ENCODE measurements at regions not wholly inside any gene's neighbourhood (a gene's known extent, or its start where the extent isn't known, plus 50 kb on each side); places are given as distances from the start of the nearest gene placed in this dataset.

DNA sequence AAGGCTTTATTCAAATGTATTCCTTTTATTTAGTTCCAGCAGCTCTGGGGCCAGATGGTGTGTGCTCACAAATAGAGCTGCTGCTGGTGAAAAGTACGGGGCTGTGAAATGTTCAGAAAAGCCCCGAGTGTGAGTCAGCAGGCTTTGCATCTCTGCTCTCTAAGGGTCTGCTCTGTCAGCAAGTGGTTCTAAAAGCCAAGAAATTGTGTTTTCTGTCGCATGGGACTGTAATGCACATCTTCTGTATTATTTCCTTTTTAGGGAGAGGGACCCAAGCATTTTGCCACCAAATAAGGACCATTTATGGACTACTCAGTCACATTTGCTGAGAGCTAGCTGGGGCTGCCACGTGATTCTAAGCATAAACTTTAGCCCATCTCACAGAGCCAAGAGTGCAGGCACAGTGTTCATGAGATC lies 82.9 kb upstream of the NHS start:
- H3K27ac ChIP-seq (ENCODE audit: low read length): no peak overlapping the region
- WGBS (ENCODE audit: insufficient coverage, insufficient read length): no CpG with 5 or more reads among the region's 4 CpGs
- H3K4me3 ChIP-seq (ENCODE audit: low read length): no peak overlapping the region
- no peaks in the 10 kb centered on the region for H3K27me3 ChIP-seq (ENCODE audit: control insufficient read depth, insufficient read depth, low read length)
- no peaks in the 10 kb centered on the region for H3K36me3 ChIP-seq (ENCODE audit: control insufficient read depth, insufficient read depth, low read length)
- H3K4me1 ChIP-seq (ENCODE audit: control insufficient read depth, insufficient read depth, low read length): no peaks in the 10 kb centered on the region
- no peak for DNase-seq (ENCODE audit: low read depth, low spot score)
- no peaks in the 10 kb centered on the region for H3K9me3 ChIP-seq (ENCODE audit: control insufficient read depth, insufficient read depth, low read length)

GRCh38 chrX:17294561-17294960 lies 80.4 kb upstream of the NHS start:
- no peaks in the 10 kb centered on the region for H3K27me3 ChIP-seq (ENCODE audit: control insufficient read depth, insufficient read depth, low read length)
- DNase-seq (ENCODE audit: low read depth, low spot score): no peak

DNA sequence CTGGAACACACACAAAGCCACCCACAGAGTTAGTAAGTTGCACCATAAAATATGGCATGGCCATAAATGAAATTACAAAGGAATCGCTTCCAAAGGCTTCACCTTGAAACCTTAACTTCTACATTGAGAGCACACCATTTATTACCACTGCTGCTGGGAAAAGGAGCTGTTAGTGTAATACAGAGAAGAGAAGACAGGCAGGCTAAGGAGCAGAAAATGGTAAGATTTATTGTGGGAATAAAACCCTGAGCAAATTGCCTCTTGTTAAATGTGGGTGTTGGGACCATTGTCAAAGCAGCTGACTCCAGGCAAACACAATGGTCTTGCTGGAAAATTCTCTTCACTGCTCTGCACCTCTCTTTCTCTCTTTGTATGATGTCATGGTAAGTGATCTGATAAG lies 79.2 kb upstream of the NHS start:
- Histone ChIP-seq H3K36me3 (ENCODE audit: control insufficient read depth, insufficient read depth, low read length) (no peaks in the 10 kb centered on the region), H3K4me3 (ENCODE audit: low read length) (no peak overlapping the region), H3K9me3 (ENCODE audit: control insufficient read depth, insufficient read depth, low read length) (no peaks in the 10 kb centered on the region), H3K27me3 (ENCODE audit: control insufficient read depth, insufficient read depth, low read length) (no peaks in the 10 kb centered on the region), H3K4me1 (ENCODE audit: control insufficient read depth, insufficient read depth, low read length) (no peaks in the 10 kb centered on the region), H3K27ac (ENCODE audit: low read length) (no peak overlapping the region)
- no CpG with 5 or more reads among the region's 1 CpG for WGBS (ENCODE audit: insufficient coverage, insufficient read length)
- DNase-seq (ENCODE audit: low read depth, low spot score): no peak

More at GRCh38 chrX:17294561-17294960, 80.4 kb upstream of the NHS start:
- Histone ChIP-seq H3K36me3 (ENCODE audit: control insufficient read depth, insufficient read depth, low read length) (no peaks in the 10 kb centered on the region), H3K9me3 (ENCODE audit: control insufficient read depth, insufficient read depth, low read length) (no peaks in the 10 kb centered on the region), H3K27ac (ENCODE audit: low read length) (no peak overlapping the region), H3K4me1 (ENCODE audit: control insufficient read depth, insufficient read depth, low read length) (no peaks in the 10 kb centered on the region), H3K4me3 (ENCODE audit: low read length) (no peak overlapping the region)
- no CpG with 5 or more reads among the region's 1 CpG for WGBS (ENCODE audit: insufficient coverage, insufficient read length)

GRCh38 chrX:17298564-17298963 lies 76.4 kb upstream of the NHS start:
- Histone ChIP-seq H3K4me3 (ENCODE audit: low read length) (no peak overlapping the region), H3K36me3 (ENCODE audit: control insufficient read depth, insufficient read depth, low read length) (no peaks in the 10 kb centered on the region), H3K4me1 (ENCODE audit: control insufficient read depth, insufficient read depth, low read length) (no peaks in the 10 kb centered on the region), H3K27ac (ENCODE audit: low read length) (no peak overlapping the region), H3K9me3 (ENCODE audit: control insufficient read depth, insufficient read depth, low read length) (no peaks in the 10 kb centered on the region), H3K27me3 (ENCODE audit: control insufficient read depth, insufficient read depth, low read length) (no peaks in the 10 kb centered on the region)
- no CpG with 5 or more reads among the region's 1 CpG for WGBS (ENCODE audit: insufficient coverage, insufficient read length)
- no peak for DNase-seq (ENCODE audit: low read depth, low spot score)

- DNase-seq (ENCODE audit: low read depth, low spot score): no peak
- H3K4me1 ChIP-seq (ENCODE audit: control insufficient read depth, insufficient read depth, low read length): no peaks in the 10 kb centered on the region
- no peak overlapping the region for H3K4me3 ChIP-seq (ENCODE audit: low read length)
- no peak overlapping the region for H3K27ac ChIP-seq (ENCODE audit: low read length)
- H3K27me3 ChIP-seq (ENCODE audit: control insufficient read depth, insufficient read depth, low read length): no peaks in the 10 kb centered on the region
- H3K36me3 ChIP-seq (ENCODE audit: control insufficient read depth, insufficient read depth, low read length): no peaks in the 10 kb centered on the region
- no CpG with 5 or more reads among the region's 5 CpGs for WGBS (ENCODE audit: insufficient coverage, insufficient read length)
- no peaks in the 10 kb centered on the region for H3K9me3 ChIP-seq (ENCODE audit: control insufficient read depth, insufficient read depth, low read length)
Observed at GRCh38 chrX:17299206-17299605, 75.8 kb upstream of the NHS start.

DNA sequence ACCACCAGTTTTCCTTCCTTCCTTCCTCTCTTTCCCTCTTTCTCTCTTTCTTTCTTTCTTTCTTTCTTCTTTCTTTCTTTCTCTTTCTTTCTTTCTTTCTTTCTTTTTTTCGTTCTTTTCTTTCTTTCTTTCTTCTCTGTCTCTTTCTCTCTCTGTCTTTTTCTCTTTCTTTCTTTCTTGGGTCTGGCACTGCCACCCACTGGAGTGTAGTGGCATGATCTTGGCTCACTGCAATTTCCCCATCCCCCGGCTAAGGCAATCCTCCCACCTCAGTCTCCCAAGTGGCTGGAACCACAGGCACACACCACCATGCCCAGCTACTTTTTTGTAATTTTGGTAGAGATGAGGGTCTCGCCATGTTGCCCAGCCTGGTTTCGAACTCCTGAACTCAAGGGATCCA lies 51.6 kb upstream of the NHS start:
- no peaks in the 10 kb centered on the region for H3K9me3 ChIP-seq (ENCODE audit: control insufficient read depth, insufficient read depth, low read length)
- H3K27me3 ChIP-seq (ENCODE audit: control insufficient read depth, insufficient read depth, low read length): no peaks in the 10 kb centered on the region
- H3K4me1 ChIP-seq (ENCODE audit: control insufficient read depth, insufficient read depth, low read length): no peaks in the 10 kb centered on the region
- no peaks in the 10 kb centered on the region for H3K36me3 ChIP-seq (ENCODE audit: control insufficient read depth, insufficient read depth, low read length)
- no CpG with 5 or more reads among the region's 4 CpGs for WGBS (ENCODE audit: insufficient coverage, insufficient read length)
- H3K27ac ChIP-seq (ENCODE audit: low read length): no peak overlapping the region
- H3K4me3 ChIP-seq (ENCODE audit: low read length): no peak overlapping the region
- no peak for DNase-seq (ENCODE audit: low read depth, low spot score)

Data from iPS DF 6.9 (cell line).